ENCODE measurements at regions not wholly inside any gene's neighbourhood (a gene's known extent, or its start where the extent isn't known, plus 50 kb on each side); places are given as distances from the start of the nearest gene placed in this dataset.
"Not testable (repeated sequence)": the region's sequence is repeated elsewhere in the genome, so short reads cannot be mapped to it uniquely, and the experiment has no call there.

GRCh38 chr6:85287654-85288053 is 162.2 kb upstream of the NT5E start:
- no peak overlapping the region for H3K4me3 ChIP-seq (ENCODE audit: low read depth, low read length)
- DNase-seq, result no peak
- H3K36me3 ChIP-seq, result no peaks in the 10 kb centered on the region
- H3K27ac ChIP-seq, result no peak overlapping the region
- no peaks in the 10 kb centered on the region for H3K9me3 ChIP-seq (ENCODE audit: severe bottlenecking)
- H3K27me3 ChIP-seq (ENCODE audit: insufficient read depth, low read depth, severe bottlenecking), result peaks cover 20% of the 10 kb centered on the region
- no peak for TF ChIP-seq CTCF (IDR thresholded peaks at IDR 0.05; ENCODE audit: low read depth, low read length)

- Histone ChIP-seq H3K36me3 (no peaks in the 10 kb centered on the region), H3K27me3 (ENCODE audit: insufficient read depth, low read depth, severe bottlenecking) (peaks cover 20% of the 10 kb centered on the region), H3K9me3 (ENCODE audit: severe bottlenecking) (no peaks in the 10 kb centered on the region), H3K4me3 (ENCODE audit: low read depth, low read length) (no peak overlapping the region), H3K27ac (no peak overlapping the region)
- TF ChIP-seq CTCF (IDR thresholded peaks at IDR 0.05; ENCODE audit: low read depth, low read length), result no peak
- DNase-seq, result no peak
Observed at GRCh38 chr6:85287158-85287557, 162.7 kb upstream of the NT5E start.

- not testable (repeated sequence) for DNase-seq; H3K9me3 ChIP-seq (ENCODE audit: severe bottlenecking); H3K27ac ChIP-seq; H3K36me3 ChIP-seq; H3K4me3 ChIP-seq (ENCODE audit: low read depth, low read length)
- H3K27me3 ChIP-seq (ENCODE audit: insufficient read depth, low read depth, severe bottlenecking), result peaks cover 20% of the 10 kb centered on the region
Observed at GRCh38 chr6:85286507-85286906, 163.4 kb upstream of the NT5E start.

GRCh38 chr6:85285934-85286333 is 163.9 kb upstream of the NT5E start:
- Histone ChIP-seq H3K27me3 (ENCODE audit: insufficient read depth, low read depth, severe bottlenecking) (peaks cover 20% of the 10 kb centered on the region), H3K36me3 (no peaks in the 10 kb centered on the region), H3K27ac (no peak overlapping the region), H3K4me3 (ENCODE audit: low read depth, low read length) (no peak overlapping the region), H3K9me3 (ENCODE audit: severe bottlenecking) (no peaks in the 10 kb centered on the region)
- TF ChIP-seq CTCF (IDR thresholded peaks at IDR 0.05; ENCODE audit: low read depth, low read length), result no peak
- no peak for DNase-seq

- DNase-seq, result no peak
- no peak overlapping the region for H3K4me3 ChIP-seq (ENCODE audit: low read depth, low read length)
- no peak for TF ChIP-seq CTCF (IDR thresholded peaks at IDR 0.05; ENCODE audit: low read depth, low read length)
- H3K9me3 ChIP-seq (ENCODE audit: severe bottlenecking), result no peaks in the 10 kb centered on the region
- no peaks in the 10 kb centered on the region for H3K36me3 ChIP-seq
- H3K27ac ChIP-seq, result no peak overlapping the region
- peaks cover 20% of the 10 kb centered on the region for H3K27me3 ChIP-seq (ENCODE audit: insufficient read depth, low read depth, severe bottlenecking)
Observed at GRCh38 chr6:85285114-85285513, 164.8 kb upstream of the NT5E start.

GRCh38 chr6:85283436-85283835 is 166.4 kb upstream of the NT5E start:
- no peak for DNase-seq
- TF ChIP-seq CTCF (IDR thresholded peaks at IDR 0.05; ENCODE audit: low read depth, low read length), result no peak

More at GRCh38 chr6:85283436-85283835, 166.4 kb upstream of the NT5E start:
- no peaks in the 10 kb centered on the region for H3K36me3 ChIP-seq
- H3K9me3 ChIP-seq (ENCODE audit: severe bottlenecking), result no peaks in the 10 kb centered on the region
- H3K27ac ChIP-seq, result no peak overlapping the region
- no peak overlapping the region for H3K4me3 ChIP-seq (ENCODE audit: low read depth, low read length)
- peaks cover 20% of the 10 kb centered on the region for H3K27me3 ChIP-seq (ENCODE audit: insufficient read depth, low read depth, severe bottlenecking)
